SK-N-SH treated with all-trans-retinoic acid at 6 μM for 48 hours (cell line): ENCODE measurements at regions not wholly inside any gene's neighbourhood (a gene's known extent, or its start where the extent isn't known, plus 50 kb on each side); places are given as distances from the start of the nearest gene placed in this dataset.

Experiments
- ARNTL ChIP-seq: fragments of 450-650 bp; formaldehyde crosslinking; IDR thresholded peaks from 2 replicates; pipeline ENCODE4 v1.5.0; 2020; ENCODE audit warnings: low read depth, mild to moderate bottlenecking, moderate library complexity, borderline replicate concordance
- BACH2 ChIP-seq: fragments of 250-450 bp; sonication (Bioruptor Pico); IDR thresholded peaks from 2 replicates; pipeline ENCODE4 v1.9.0; 2021; ENCODE audit warnings: mild to moderate bottlenecking, borderline replicate concordance
- ESRRG ChIP-seq: fragments of 250-450 bp; sonication (Bioruptor Pico); IDR thresholded peaks from 2 replicates; pipeline ENCODE4 v1.6.1; 2021; ENCODE audit warnings: mild to moderate bottlenecking
- PPARA ChIP-seq: fragments of 250-450 bp; sonication (Bioruptor Pico); IDR thresholded peaks from 2 replicates; pipeline ENCODE4 v1.5.0; 2020; ENCODE audit warnings: mild to moderate bottlenecking, borderline replicate concordance
- TOX ChIP-seq: fragments of 250-450 bp; sonication (Bioruptor Pico); IDR thresholded peaks from 2 replicates; pipeline ENCODE4 v1.8.0; 2021; ENCODE audit warnings: mild to moderate bottlenecking, moderate library complexity, borderline replicate concordance
- ZFP3 ChIP-seq: fragments of 250-450 bp; sonication (Bioruptor Pico); IDR thresholded peaks from 2 replicates; pipeline ENCODE4 v1.5.0; 2020; ENCODE audit warnings: mild to moderate bottlenecking, moderate library complexity
- TF ChIP-seq, protein P1 (sequence below): fragments of 250-450 bp; sonication (Bioruptor Pico); IDR thresholded peaks from 2 replicates; pipeline ENCODE4 v1.8.0; 2020; ENCODE audit warnings: mild to moderate bottlenecking, moderate library complexity, borderline replicate concordance
- TF ChIP-seq, protein P2 (sequence below): fragments of 250-450 bp; sonication (Bioruptor Pico); IDR thresholded peaks from 2 replicates; pipeline ENCODE4 v1.5.1; 2020; ENCODE audit warnings: low read depth, mild to moderate bottlenecking, moderate library complexity
- TF ChIP-seq, protein P3 (sequence below): fragments of 250-450 bp; sonication (Bioruptor Pico); IDR thresholded peaks from 2 replicates; pipeline ENCODE4 v1.5.0; 2020; ENCODE audit warnings: mild to moderate bottlenecking, moderate library complexity

DNA sequence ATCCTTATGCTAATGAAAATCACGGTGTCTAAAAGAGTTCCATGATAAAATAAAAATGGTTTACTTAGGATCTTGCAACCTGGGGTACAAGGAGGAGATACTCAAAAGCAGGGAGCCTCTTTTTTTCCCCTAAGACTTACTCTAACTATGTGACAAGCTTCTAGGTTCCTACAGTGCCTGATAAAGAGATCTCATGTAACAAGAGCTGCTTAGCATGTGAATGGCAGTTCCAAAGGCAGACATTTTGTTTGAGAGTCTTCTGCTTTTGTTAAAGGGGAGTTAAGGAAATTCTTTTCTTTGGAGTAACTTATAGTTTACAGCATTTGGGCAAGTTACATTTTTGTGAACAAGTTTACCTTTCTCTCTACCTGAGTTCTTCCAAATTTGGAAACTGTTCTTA lies 945.8 kb upstream of the ADGRB3 start:
- TF ChIP-seq, protein P1, sequence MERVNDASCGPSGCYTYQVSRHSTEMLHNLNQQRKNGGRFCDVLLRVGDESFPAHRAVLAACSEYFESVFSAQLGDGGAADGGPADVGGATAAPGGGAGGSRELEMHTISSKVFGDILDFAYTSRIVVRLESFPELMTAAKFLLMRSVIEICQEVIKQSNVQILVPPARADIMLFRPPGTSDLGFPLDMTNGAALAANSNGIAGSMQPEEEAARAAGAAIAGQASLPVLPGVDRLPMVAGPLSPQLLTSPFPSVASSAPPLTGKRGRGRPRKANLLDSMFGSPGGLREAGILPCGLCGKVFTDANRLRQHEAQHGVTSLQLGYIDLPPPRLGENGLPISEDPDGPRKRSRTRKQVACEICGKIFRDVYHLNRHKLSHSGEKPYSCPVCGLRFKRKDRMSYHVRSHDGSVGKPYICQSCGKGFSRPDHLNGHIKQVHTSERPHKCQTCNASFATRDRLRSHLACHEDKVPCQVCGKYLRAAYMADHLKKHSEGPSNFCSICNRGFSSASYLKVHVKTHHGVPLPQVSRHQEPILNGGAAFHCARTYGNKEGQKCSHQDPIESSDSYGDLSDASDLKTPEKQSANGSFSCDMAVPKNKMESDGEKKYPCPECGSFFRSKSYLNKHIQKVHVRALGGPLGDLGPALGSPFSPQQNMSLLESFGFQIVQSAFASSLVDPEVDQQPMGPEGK, result no peak
- TF ChIP-seq PPARA, result no peak
- TF ChIP-seq ZFP3, result no peak
- no peak for TF ChIP-seq ESRRG (CRISPR knock-in tag)
- TF ChIP-seq, protein P2, sequence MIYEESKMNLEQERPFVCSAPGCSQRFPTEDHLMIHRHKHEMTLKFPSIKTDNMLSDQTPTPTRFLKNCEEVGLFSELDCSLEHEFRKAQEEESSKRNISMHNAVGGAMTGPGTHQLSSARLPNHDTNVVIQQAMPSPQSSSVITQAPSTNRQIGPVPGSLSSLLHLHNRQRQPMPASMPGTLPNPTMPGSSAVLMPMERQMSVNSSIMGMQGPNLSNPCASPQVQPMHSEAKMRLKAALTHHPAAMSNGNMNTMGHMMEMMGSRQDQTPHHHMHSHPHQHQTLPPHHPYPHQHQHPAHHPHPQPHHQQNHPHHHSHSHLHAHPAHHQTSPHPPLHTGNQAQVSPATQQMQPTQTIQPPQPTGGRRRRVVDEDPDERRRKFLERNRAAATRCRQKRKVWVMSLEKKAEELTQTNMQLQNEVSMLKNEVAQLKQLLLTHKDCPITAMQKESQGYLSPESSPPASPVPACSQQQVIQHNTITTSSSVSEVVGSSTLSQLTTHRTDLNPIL (CRISPR knock-in tag), result no peak
- no peak for TF ChIP-seq ARNTL (CRISPR knock-in tag)
- TF ChIP-seq BACH2 (CRISPR knock-in tag), result no peak
- TF ChIP-seq, protein P3, sequence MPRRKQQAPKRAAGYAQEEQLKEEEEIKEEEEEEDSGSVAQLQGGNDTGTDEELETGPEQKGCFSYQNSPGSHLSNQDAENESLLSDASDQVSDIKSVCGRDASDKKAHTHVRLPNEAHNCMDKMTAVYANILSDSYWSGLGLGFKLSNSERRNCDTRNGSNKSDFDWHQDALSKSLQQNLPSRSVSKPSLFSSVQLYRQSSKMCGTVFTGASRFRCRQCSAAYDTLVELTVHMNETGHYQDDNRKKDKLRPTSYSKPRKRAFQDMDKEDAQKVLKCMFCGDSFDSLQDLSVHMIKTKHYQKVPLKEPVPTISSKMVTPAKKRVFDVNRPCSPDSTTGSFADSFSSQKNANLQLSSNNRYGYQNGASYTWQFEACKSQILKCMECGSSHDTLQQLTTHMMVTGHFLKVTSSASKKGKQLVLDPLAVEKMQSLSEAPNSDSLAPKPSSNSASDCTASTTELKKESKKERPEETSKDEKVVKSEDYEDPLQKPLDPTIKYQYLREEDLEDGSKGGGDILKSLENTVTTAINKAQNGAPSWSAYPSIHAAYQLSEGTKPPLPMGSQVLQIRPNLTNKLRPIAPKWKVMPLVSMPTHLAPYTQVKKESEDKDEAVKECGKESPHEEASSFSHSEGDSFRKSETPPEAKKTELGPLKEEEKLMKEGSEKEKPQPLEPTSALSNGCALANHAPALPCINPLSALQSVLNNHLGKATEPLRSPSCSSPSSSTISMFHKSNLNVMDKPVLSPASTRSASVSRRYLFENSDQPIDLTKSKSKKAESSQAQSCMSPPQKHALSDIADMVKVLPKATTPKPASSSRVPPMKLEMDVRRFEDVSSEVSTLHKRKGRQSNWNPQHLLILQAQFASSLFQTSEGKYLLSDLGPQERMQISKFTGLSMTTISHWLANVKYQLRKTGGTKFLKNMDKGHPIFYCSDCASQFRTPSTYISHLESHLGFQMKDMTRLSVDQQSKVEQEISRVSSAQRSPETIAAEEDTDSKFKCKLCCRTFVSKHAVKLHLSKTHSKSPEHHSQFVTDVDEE, result no peak
- TF ChIP-seq TOX (CRISPR knock-in tag), result no peak
